Right renal cortex interstitium (tissue), 3 donors: ENCODE measurements at regions not wholly inside any gene's neighbourhood (a gene's known extent, or its start where the extent isn't known, plus 50 kb on each side); places are given as distances from the start of the nearest gene placed in this dataset.

Source experiments
- DNase-seq, 3 donors: peaks; one replicate each; pipeline ENCODE4 v3.0.0-alpha.2; 2013; ENCODE audit warnings: low read depth in 3 of 3, low spot score in 2 of 3

GRCh38 chr3:74510261-74510818, 104.1 kb downstream of the CNTN3 start:
- no peak for DNase-seq

GRCh38 chr3:74507691-74508090, 106.8 kb downstream of the CNTN3 start:
- DNase-seq = no peak

- DNase-seq = no peak
These were observed 108.2 kb downstream of the CNTN3 start for GRCh38 chr3:74506246-74506645.

GRCh38 chr3:74501007-74501406, 113.5 kb downstream of the CNTN3 start:
- DNase-seq = no peak

- DNase-seq = no peak
These were observed 114.2 kb downstream of the CNTN3 start for GRCh38 chr3:74500257-74500656.

GRCh38 chr3:74491874-74492273, 122.6 kb downstream of the CNTN3 start:
- DNase-seq = no peak

GRCh38 chr3:74489050-74489792, 125.2 kb downstream of the CNTN3 start:
- no peak for DNase-seq

- no peak for DNase-seq
These were observed 134.5 kb downstream of the CNTN3 start for GRCh38 chr3:74479915-74480314.

GRCh38 chr3:74470313-74470712, 144.1 kb downstream of the CNTN3 start:
- DNase-seq = no peak

GRCh38 chr3:74469713-74470112, 144.7 kb downstream of the CNTN3 start:
- no peak for DNase-seq

GRCh38 chr3:74469151-74469550, 145.3 kb downstream of the CNTN3 start:
- DNase-seq = no peak

GRCh38 chr3:74465715-74466410, 148.6 kb downstream of the CNTN3 start:
- no peak for DNase-seq

- no peak for DNase-seq
These were observed 150.9 kb downstream of the CNTN3 start for GRCh38 chr3:74463515-74463914.

- DNase-seq = no peak
These were observed 158.3 kb downstream of the CNTN3 start for GRCh38 chr3:74456166-74456565.

- DNase-seq = no peak
These were observed 167.2 kb downstream of the CNTN3 start for GRCh38 chr3:74447221-74447620.

GRCh38 chr3:74445541-74445940, 168.9 kb downstream of the CNTN3 start:
- no peak for DNase-seq

- no peak for DNase-seq
These were observed 171.4 kb downstream of the CNTN3 start for GRCh38 chr3:74443102-74443501.

- DNase-seq = no peak
These were observed 171.8 kb downstream of the CNTN3 start for GRCh38 chr3:74442683-74443082.

- DNase-seq = no peak
These were observed 172.4 kb downstream of the CNTN3 start for GRCh38 chr3:74442068-74442467.

GRCh38 chr3:74436184-74436583, 178.3 kb downstream of the CNTN3 start:
- DNase-seq = no peak

GRCh38 chr3:74435631-74436030, 178.8 kb downstream of the CNTN3 start:
- DNase-seq = no peak

GRCh38 chr3:74434406-74434805, 180.1 kb downstream of the CNTN3 start:
- no peak for DNase-seq
